NOMO-1 treated with DMSO at 0.1 percent for 48 hours (cell line): ENCODE measurements at regions not wholly inside any gene's neighbourhood (a gene's known extent, or its start where the extent isn't known, plus 50 kb on each side); places are given as distances from the start of the nearest gene placed in this dataset.

ENCODE experiments used
- DNase-seq: peaks from one replicate; lab custom pipeline; 2025; ENCODE audit not compliant: unreplicated experiment; lab: John Stamatoyannopoulos, UW

DNA sequence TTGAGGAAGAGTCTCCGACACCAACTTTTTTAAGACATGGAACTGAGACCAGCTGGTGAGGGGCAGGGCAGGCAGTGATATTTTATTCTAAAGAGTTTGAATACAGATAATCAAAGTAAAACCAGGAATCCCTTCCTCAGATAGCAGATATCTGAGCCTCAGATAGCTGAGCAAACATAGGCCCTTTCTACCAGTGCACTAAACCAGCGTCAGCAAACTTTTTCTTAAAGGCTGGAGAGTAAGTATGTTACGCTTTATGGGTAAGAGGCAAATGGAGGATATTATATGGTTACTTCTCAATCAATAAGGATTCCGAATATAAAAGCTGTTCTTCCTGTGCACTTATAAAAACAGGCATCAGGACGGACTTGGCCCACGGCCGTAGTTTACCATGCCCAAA is 73.9 kb downstream of the WNT5A start:
- DNase-seq: no peak

GRCh38 chr3:55412545-55412944 is 74.6 kb downstream of the WNT5A start:
- no peak for DNase-seq

DNA sequence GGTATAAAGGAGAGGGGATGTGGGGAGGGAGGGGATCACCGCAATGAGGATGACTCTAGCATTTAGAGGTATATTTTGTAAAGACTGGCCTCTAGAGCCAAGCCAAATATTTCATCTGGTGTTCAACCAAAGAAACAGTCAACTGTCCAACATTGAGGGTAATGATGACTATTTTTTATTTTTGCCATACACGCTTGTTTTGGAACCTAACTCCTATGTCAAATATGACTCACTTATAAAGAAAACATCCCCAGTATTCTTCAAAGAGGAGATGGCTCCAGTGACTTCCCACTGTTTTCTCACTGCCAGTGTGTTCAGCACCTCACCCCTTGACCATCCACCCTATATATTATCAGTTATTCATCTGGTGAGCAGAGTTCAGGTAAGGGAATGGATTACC is 77.3 kb downstream of the WNT5A start:
- no peak for DNase-seq

- no peak for DNase-seq
These were observed 78.8 kb downstream of the WNT5A start for GRCh38 chr3:55408193-55408826.

DNA sequence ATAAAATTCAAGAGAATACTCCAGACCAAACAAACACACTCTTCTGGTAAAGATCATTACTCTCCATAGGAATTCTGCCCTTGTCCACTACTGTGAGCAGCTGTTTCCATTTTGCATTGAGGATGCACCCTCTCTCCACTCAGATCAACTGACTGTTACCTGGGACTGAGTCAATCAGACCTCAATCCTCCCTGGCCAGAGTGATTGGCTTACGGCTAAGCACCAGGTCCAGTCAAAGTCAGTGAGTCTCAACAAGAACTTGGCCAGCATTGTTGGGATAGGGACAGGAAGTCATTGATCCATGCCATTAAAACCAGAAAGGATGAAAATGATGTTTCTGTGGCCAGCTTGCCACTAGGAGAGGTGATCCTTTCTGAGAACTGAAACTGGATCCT is 79.7 kb downstream of the WNT5A start:
- DNase-seq: no peak

DNA sequence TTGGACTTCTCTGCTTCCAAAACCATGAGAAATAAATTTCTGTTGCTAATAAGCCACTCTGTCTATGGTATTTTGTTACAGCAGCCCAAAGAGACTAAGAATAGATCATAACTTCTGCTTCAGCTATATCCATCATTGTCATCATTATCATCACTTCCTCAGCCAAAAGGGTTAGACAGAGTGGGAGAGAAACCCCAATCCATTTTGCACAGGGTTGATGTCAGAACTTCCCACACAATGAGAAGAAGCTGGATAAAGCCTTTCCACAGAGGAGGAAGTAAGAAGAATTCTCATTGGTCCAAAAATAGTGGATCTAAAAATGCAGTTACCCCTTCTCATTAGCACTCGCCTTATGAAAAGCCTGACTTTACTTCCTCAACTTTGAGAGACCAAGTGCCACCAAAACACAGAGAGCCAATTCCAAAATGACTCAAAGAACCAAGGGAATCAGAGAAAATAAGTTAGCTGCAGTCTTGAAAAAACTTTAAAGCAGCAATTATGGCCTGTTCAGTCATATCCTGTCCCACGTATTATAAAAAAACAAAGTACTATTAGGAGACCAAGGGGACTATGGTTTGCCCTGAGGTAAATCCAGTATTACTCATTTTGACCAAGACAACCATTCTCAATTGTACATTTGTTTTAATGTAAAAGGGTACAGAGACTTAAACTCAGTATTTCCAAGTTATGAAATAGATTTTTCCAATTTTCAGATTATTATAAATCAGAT is 80.2 kb downstream of the WNT5A start:
- no peak for DNase-seq

DNA sequence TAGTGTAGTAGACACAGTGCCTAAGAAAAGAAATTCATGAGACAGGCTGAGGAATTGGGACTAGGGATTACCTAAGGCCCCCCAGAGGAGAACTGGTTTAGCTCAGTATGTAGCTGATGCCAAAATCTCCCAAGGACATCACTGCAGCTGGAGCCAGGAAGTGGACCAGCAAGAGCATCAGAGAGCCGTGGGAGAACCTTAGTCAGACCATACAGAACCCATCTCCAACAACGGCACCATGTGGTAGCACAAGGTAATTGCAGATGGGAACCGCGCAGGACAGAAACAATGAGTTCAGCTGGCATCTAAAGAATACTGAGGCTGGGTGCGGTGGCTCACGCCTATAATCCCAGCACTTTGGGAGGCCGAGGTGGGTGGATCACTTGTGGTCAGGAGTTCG is 81.7 kb downstream of the WNT5A start:
- no peak for DNase-seq

- no peak for DNase-seq
These were observed 84.1 kb downstream of the WNT5A start for GRCh38 chr3:55402886-55403609.

GRCh38 chr3:55380561-55380960 is 106.5 kb downstream of the WNT5A start:
- DNase-seq: no peak

DNA sequence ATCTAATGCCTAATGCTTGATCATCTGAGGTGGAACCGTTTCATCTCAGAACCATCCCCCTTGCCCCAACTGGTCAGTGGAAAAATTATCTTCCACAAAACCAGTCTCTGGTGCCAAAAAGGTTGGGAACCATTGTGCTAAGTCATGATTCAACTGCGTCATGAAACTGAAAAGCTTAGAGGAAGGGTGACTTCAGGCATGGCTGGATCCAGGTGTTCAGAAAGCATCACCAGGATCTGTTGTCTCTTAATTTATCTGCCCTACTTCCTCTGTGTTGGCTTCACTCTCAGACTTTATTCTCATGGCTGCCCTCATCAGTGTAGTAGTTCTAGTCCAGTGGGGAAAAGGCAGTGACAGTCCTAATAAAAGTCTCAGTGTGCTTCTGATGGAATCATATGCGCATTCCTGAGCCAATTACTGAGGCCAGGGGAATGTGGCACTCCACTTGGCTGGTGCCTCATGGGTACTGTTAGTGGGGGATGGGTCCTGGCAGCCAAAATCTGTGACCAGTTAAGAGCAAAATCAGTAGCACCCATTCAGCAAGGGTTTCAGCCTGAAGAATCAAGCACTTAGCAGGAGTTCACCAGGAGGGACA is 110.3 kb downstream of the WNT5A start:
- no peak for DNase-seq

- no peak for DNase-seq
These were observed 113.7 kb downstream of the WNT5A start for GRCh38 chr3:55373423-55373822.

DNA sequence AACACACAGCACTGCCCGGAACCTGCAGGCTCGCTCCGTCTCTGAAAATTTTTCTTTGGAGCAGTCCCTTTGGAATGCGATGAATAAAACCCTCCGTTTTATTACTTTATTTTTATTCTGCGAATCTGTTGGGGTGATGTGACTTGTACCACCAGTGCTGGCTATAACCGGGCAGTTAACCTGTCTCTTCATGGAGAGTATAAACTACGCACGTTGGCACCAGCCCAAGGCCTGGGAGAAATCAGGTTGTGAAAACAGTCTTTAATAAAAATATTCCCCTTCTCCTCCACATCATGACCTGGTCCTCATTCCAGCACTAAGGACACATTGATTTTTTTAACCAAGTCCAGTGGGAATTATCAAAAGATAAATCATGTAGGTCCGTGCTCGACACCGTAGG is 116.8 kb downstream of the WNT5A start:
- no peak for DNase-seq

- no peak for DNase-seq
These were observed 117.8 kb downstream of the WNT5A start for GRCh38 chr3:55369141-55369847.

GRCh38 chr3:55368366-55368765 is 118.7 kb downstream of the WNT5A start:
- no peak for DNase-seq

DNA sequence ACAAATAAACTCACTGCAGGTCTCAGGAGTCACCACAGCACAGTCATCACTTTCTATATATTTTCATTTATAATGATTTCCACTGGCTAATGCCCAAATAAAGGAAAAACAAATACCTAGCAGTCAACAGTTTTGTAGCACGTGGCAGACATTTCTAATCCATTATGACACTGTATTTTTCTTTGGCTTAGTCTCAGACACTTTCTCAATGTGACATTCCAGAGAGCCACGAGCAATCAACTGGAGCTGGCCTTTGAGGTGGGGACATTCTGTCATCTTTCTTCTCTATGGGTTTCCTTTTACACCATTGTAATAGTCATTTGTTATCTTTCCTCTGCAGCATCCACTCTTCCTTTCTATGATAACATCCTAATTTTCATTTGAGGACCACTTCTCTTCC is 119.7 kb downstream of the WNT5A start:
- DNase-seq: no peak

DNA sequence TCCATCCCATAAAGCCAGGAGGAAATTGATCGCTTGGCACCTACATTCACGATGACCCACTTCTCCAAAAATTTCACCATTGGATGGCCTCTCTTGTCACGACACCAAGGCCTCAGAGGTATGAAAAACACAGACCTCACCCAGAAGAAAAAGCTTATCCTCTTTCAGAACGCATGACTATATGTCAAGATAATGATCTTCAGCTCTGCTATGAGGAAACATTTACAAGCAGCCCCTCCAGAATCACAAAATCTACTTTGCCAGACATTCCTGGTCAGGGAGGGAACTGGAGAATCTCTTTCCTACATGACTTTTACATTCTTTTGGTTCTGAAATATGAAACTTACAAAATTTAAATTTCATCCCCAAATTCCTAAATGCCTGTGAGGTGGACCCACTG is 122.7 kb downstream of the WNT5A start:
- DNase-seq: no peak

DNA sequence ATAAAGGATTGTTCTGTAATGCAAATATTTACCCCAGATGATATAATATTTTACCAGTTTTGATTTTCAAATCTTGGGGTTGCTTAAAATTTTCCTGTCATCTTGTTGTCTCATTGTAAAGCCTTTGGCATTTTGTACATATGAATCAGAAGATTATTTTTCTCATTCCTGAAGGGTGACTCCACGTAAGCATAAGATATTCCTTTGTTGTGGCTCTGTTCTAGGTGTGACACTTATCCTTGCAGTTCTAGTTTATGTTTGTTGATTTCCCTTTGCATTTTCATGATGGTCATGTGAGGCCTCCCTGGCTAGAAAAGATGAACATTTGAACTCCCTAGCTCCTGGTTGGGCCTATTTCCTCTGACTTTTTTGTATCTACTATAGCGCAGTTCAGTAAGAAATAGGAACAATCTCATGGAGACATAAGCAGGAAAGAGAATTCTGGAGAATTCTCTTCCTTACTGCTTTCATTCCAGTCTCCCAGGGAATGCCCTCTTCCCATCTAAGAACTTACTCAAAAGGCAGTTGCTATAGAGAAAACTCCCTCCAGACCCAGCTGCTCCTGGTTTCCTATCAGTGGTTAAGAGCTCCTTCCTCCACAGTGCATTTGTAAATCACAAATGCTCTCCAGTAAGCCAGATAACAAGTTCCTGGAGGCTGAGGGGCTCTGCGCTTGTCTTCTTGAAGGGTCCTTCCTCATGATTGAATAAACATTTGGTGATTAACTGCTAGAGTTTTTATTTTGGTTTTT is 124.7 kb downstream of the WNT5A start:
- no peak for DNase-seq

GRCh38 chr3:55357796-55358195 is 129.3 kb downstream of the WNT5A start:
- no peak for DNase-seq

DNA sequence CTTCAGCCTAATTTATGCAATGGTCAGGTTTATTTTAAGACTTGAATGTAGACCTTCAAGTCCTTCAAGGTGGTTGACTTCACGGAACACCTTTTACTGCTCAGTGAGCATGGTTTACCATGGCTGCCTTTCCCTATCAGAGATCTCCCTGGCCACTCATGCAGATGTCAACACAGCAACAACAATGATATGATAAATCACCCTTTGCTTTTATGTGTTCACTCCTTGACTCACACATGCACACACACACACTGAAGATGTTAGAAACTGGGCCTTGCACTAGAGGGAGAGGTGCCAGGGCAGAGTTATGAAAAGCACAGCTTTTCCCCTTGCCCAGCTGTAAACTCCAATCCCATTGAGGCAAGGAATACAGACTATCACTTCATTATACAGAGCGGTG is 134.4 kb downstream of the WNT5A start:
- DNase-seq: no peak

GRCh38 chr3:55349851-55350250 is 137.3 kb downstream of the WNT5A start:
- DNase-seq: no peak
